HepG2 (cell line): ENCODE measurements at regions not wholly inside any gene's neighbourhood (a gene's known extent, or its start where the extent isn't known, plus 50 kb on each side); places are given as distances from the start of the nearest gene placed in this dataset.

Experiments
- MAZ ChIP-seq, 2 experiments: sonication (generic) in 1 of 2; formaldehyde crosslinking in 1 of 2; IDR thresholded peaks; 2 replicates each; pipeline versions ENCODE4 v1.5.0 to v1.6.1; 2012 to 2020; ENCODE audit warnings: low read depth in 2 of 2, mild to moderate bottlenecking in 2 of 2, borderline replicate concordance in 1 of 2, improper control_type of control experiment in 1 of 2, low read length in 1 of 2, missing genetic modification reagents in 1 of 2, moderate library complexity in 1 of 2
- NFE2L1 ChIP-seq: sonication (generic); formaldehyde crosslinking; IDR thresholded peaks from 2 replicates; pipeline ENCODE4 v1.4.0; 2020; ENCODE audit warnings: missing genetic modification reagents, mild to moderate bottlenecking, borderline replicate concordance
- RORA ChIP-seq: sonication (generic); formaldehyde crosslinking; IDR thresholded peaks from 2 replicates; pipeline ENCODE4 v1.5.0; 2020; ENCODE audit warnings: mild to moderate bottlenecking, missing genetic modification reagents, moderate library complexity
- TARDBP ChIP-seq: sonication (generic); formaldehyde crosslinking; IDR thresholded peaks from 2 replicates; pipeline ENCODE4 v1.8.0; 2022; ENCODE audit warnings: mild to moderate bottlenecking, missing genetic modification reagents
- ZNF232 ChIP-seq: sonication (generic); formaldehyde crosslinking; IDR thresholded peaks from 2 replicates; pipeline ENCODE4 v1.4.0; 2020; ENCODE audit warnings: missing genetic modification reagents, borderline replicate concordance
- ZNF253 ChIP-seq: sonication (generic); formaldehyde crosslinking; IDR thresholded peaks from 2 replicates; pipeline ENCODE4 v1.8.0; 2022; ENCODE audit warnings: mild to moderate bottlenecking, missing genetic modification reagents, borderline replicate concordance
- ZNF274 ChIP-seq: sonication (generic); formaldehyde crosslinking; IDR thresholded peaks from 2 replicates; pipeline ENCODE4 v1.5.1; 2020; ENCODE audit warnings: mild to moderate bottlenecking, missing genetic modification reagents
- ZNF343 ChIP-seq: sonication (generic); formaldehyde crosslinking; IDR thresholded peaks from 2 replicates; pipeline ENCODE4 v1.4.0; 2020; ENCODE audit warnings: mild to moderate bottlenecking, missing genetic modification reagents
- ZNF543 ChIP-seq: sonication (generic); formaldehyde crosslinking; IDR thresholded peaks from 2 replicates; pipeline ENCODE4 v1.4.0; 2020; ENCODE audit warnings: mild to moderate bottlenecking, missing genetic modification reagents
- ZNF557 ChIP-seq: sonication (generic); formaldehyde crosslinking; IDR thresholded peaks from 2 replicates; pipeline ENCODE4 v1.4.0; 2020; ENCODE audit warnings: missing genetic modification reagents
- ZSCAN20 ChIP-seq: sonication (generic); formaldehyde crosslinking; IDR thresholded peaks from 2 replicates; pipeline ENCODE4 v1.4.0; 2020; ENCODE audit warnings: missing genetic modification reagents, mild to moderate bottlenecking, borderline replicate concordance
- TF ChIP-seq, protein P1 (sequence below): IDR thresholded peaks from 2 replicates; pipeline ENCODE4 v1.6.1; 2016; ENCODE audit warnings: missing compliant biosample characterization, missing genetic modification reagents, borderline replicate concordance
- TF ChIP-seq, protein P2 (sequence below): sonication (generic); formaldehyde crosslinking; IDR thresholded peaks from one replicate; pipeline ENCODE4 v1.5.1; 2020; ENCODE audit warnings: mild to moderate bottlenecking, missing genetic modification reagents; ENCODE audit errors: not compliant biosample characterization
- TF ChIP-seq, protein P3 (sequence below): sonication (generic); formaldehyde crosslinking; conservative IDR thresholded peaks from 2 replicates; pipeline ENCODE4 v1.8.0; 2022; ENCODE audit warnings: low read depth, missing genetic modification reagents
- TF ChIP-seq, protein P4 (sequence below): sonication (generic); formaldehyde crosslinking; IDR thresholded peaks from 2 replicates; pipeline ENCODE4 v1.5.0; 2020; ENCODE audit warnings: missing genetic modification reagents

DNA sequence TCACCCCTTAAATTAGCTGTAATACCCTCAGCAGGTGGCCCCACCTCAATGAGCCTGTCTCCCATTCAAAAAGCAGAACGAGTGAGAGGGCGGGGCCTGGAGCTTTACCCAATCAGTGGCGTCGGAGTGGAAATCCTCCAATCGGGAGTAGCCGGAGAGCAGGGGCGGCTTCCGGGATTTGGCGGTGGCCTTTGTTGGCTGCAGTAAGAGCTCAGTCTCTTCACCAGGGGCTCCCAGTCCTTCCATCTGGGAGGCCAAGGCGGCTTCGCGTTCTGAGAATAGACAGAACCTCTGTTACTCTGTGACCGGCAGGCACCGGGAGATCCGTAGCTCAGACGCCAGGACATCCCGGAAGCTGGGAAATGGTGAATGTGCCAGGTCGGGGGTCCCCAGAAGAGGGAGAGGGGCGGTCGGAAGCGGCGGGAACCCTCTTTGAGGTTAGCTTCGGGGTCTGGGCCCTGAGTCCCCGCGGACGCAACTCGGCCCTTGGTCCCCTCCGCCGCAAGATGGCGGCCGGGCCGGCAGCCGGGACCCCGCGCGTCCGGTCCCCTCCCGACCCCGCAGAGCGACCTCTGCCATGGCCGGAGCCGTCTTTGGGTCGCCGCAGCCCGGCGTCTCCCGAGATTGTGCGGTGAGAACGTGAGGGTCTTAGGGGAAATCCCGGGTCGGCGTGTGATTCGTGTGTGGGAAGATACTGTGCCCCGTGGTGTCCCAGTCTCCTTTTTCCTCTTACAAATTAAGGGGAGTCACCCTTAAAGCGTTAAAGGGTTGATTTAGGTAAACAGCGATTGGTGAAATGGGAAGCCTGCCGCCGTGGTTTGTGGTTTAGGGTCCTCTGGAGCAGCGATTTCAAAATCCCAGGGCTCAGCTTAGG lies 160.3 kb upstream of the ZNF267 start (continued):
- TF ChIP-seq ZNF543 (CRISPR knock-in tag), result 0 out of 2 replicates have a peak, but pooled peaks have one; percentile 66
- TF ChIP-seq TARDBP, result peak; percentile 71
- TF ChIP-seq NFE2L1 (CRISPR knock-in tag), result peak; percentile 26; the same call in 1 of the 2 replicates
- no peak for TF ChIP-seq MAZ (IDR thresholded peaks at IDR 0.05; ENCODE audit: borderline replicate concordance, low read depth, low read length)
- peak; percentile 81; the same call in 1 of the 2 replicates for TF ChIP-seq MAZ (CRISPR knock-in tag; IDR thresholded peaks at IDR 0.05; ENCODE audit: low read depth)
- TF ChIP-seq, protein P1, sequence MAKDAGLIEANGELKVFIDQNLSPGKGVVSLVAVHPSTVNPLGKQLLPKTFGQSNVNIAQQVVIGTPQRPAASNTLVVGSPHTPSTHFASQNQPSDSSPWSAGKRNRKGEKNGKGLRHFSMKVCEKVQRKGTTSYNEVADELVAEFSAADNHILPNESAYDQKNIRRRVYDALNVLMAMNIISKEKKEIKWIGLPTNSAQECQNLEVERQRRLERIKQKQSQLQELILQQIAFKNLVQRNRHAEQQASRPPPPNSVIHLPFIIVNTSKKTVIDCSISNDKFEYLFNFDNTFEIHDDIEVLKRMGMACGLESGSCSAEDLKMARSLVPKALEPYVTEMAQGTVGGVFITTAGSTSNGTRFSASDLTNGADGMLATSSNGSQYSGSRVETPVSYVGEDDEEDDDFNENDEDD (CRISPR knock-in tag), result peak; percentile 45; the same call in 1 of the 2 replicates
- TF ChIP-seq ZNF343, result no peak; the same call in none of the 2 replicates
- peak; percentile 94 for TF ChIP-seq ZNF232 (CRISPR knock-in tag)
- TF ChIP-seq, protein P2, sequence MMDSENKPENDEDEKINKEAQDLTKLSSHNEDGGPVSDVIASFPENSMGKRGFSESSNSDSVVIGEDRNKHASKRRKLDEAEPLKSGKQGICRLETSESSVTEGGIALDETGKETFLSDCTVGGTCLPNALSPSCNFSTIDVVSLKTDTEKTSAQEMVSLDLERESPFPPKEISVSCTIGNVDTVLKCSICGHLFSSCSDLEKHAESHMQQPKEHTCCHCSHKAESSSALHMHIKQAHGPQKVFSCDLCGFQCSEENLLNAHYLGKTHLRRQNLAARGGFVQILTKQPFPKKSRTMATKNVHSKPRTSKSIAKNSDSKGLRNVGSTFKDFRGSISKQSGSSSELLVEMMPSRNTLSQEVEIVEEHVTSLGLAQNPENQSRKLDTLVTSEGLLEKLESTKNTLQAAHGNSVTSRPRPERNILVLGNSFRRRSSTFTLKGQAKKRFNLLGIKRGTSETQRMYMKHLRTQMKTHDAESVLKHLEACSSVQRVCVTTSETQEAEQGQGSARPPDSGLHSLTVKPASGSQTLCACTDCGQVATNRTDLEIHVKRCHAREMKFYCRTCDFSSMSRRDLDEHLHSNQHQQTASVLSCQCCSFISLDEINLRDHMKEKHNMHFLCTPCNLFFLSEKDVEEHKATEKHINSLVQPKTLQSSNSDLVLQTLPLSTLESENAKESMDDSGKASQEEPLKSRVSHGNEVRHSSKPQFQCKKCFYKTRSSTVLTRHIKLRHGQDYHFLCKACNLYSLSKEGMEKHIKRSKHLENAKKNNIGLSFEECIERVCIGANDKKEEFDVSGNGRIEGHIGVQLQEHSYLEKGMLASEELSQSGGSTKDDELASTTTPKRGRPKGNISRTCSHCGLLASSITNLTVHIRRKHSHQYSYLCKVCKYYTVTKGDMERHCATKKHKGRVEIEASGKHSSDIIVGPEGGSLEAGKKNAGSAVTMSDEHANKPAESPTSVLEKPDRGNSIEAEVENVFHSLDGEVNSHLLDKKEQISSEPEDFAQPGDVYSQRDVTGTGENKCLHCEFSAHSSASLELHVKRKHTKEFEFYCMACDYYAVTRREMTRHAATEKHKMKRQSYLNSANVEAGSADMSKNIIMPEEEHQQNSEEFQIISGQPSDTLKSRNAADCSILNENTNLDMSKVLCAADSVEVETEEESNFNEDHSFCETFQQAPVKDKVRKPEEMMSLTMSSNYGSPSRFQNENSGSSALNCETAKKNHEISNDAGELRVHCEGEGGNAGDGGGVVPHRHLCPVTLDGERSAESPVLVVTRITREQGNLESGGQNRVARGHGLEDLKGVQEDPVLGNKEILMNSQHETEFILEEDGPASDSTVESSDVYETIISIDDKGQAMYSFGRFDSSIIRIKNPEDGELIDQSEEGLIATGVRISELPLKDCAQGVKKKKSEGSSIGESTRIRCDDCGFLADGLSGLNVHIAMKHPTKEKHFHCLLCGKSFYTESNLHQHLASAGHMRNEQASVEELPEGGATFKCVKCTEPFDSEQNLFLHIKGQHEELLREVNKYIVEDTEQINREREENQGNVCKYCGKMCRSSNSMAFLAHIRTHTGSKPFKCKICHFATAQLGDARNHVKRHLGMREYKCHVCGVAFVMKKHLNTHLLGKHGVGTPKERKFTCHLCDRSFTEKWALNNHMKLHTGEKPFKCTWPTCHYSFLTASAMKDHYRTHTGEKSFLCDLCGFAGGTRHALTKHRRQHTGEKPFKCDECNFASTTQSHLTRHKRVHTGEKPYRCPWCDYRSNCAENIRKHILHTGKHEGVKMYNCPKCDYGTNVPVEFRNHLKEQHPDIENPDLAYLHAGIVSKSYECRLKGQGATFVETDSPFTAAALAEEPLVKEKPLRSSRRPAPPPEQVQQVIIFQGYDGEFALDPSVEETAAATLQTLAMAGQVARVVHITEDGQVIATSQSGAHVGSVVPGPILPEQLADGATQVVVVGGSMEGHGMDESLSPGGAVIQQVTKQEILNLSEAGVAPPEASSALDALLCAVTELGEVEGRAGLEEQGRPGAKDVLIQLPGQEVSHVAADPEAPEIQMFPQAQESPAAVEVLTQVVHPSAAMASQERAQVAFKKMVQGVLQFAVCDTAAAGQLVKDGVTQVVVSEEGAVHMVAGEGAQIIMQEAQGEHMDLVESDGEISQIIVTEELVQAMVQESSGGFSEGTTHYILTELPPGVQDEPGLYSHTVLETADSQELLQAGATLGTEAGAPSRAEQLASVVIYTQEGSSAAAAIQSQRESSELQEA (CRISPR knock-in tag), result peak; percentile 57
- peak; percentile 90 for TF ChIP-seq ZNF253
- TF ChIP-seq ZNF274 (CRISPR knock-in tag), result no peak
- 0 out of 2 replicates have a peak, but pooled peaks have one; percentile 86 for TF ChIP-seq RORA (CRISPR knock-in tag)
- TF ChIP-seq ZSCAN20 (CRISPR knock-in tag), result peak; percentile 90
- TF ChIP-seq ZNF557 (CRISPR knock-in tag), result peak; percentile 96
- TF ChIP-seq, protein P3, sequence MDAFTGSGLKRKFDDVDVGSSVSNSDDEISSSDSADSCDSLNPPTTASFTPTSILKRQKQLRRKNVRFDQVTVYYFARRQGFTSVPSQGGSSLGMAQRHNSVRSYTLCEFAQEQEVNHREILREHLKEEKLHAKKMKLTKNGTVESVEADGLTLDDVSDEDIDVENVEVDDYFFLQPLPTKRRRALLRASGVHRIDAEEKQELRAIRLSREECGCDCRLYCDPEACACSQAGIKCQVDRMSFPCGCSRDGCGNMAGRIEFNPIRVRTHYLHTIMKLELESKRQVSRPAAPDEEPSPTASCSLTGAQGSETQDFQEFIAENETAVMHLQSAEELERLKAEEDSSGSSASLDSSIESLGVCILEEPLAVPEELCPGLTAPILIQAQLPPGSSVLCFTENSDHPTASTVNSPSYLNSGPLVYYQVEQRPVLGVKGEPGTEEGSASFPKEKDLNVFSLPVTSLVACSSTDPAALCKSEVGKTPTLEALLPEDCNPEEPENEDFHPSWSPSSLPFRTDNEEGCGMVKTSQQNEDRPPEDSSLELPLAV, result 0 out of 2 replicates have a peak, but pooled peaks have one; percentile 49
- TF ChIP-seq, protein P4, sequence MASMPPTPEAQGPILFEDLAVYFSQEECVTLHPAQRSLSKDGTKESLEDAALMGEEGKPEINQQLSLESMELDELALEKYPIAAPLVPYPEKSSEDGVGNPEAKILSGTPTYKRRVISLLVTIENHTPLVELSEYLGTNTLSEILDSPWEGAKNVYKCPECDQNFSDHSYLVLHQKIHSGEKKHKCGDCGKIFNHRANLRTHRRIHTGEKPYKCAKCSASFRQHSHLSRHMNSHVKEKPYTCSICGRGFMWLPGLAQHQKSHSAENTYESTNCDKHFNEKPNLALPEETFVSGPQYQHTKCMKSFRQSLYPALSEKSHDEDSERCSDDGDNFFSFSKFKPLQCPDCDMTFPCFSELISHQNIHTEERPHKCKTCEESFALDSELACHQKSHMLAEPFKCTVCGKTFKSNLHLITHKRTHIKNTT (CRISPR knock-in tag), result no peak
